GM23248 (cell line): ENCODE measurements at regions not wholly inside any gene's neighbourhood (a gene's known extent, or its start where the extent isn't known, plus 50 kb on each side); places are given as distances from the start of the nearest gene placed in this dataset.

ENCODE experiments used
- DNase-seq: peaks from one replicate; pipeline ENCODE4 v3.0.0-alpha.2; 2015
- H2AFZ ChIP-seq: fragments of 200-600 bp; sonication (generic); 2 replicates; pipeline ENCODE4 v1.6.1; 2016; ENCODE audit warnings: antibody characterized with exemption
- H3F3A ChIP-seq: fragments of 200-600 bp; sonication (generic); 2 replicates; pipeline ENCODE4 v1.6.1; 2016; ENCODE audit warnings: mild to moderate bottlenecking, antibody characterized with exemption, mixed run types; ENCODE audit not compliant: insufficient read depth
- H3K27ac ChIP-seq: fragments of 200-600 bp; sonication (generic); 2 replicates; pipeline ENCODE4 v1.5.1; 2016; ENCODE audit warnings: mild to moderate bottlenecking
- H3K27me3 ChIP-seq: fragments of 200-600 bp; sonication (generic); replicated peaks from 2 replicates; pipeline ENCODE4 v1.6.1; 2016; ENCODE audit warnings: mild to moderate bottlenecking; ENCODE audit not compliant: insufficient read depth
- H3K36me3 ChIP-seq: fragments of 200-600 bp; sonication (generic); 2 replicates; pipeline ENCODE4 v1.6.1; 2016; ENCODE audit warnings: low read depth, mild to moderate bottlenecking
- H3K4me1 ChIP-seq: fragments of 200-600 bp; sonication (generic); 2 replicates; pipeline ENCODE4 v1.6.1; 2016; ENCODE audit warnings: mild to moderate bottlenecking; ENCODE audit not compliant: insufficient read depth
- H3K4me2 ChIP-seq: fragments of 200-600 bp; sonication (generic); one replicate; pipeline ENCODE4 v1.6.1; 2016; ENCODE audit warnings: mild to moderate bottlenecking; ENCODE audit not compliant: unreplicated experiment
- H3K4me3 ChIP-seq: fragments of 200-600 bp; sonication (generic); 2 replicates; pipeline ENCODE4 v1.5.1; 2016; ENCODE audit warnings: mild to moderate bottlenecking
- H3K79me2 ChIP-seq: fragments of 200-600 bp; sonication (generic); 2 replicates; pipeline ENCODE4 v1.6.1; 2016; ENCODE audit warnings: mild to moderate bottlenecking; ENCODE audit not compliant: insufficient read depth
- H3K9ac ChIP-seq: fragments of 200-600 bp; sonication (generic); 2 replicates; pipeline ENCODE4 v1.6.1; 2016; ENCODE audit warnings: mild to moderate bottlenecking
- H3K9me2 ChIP-seq: fragments of 200-600 bp; sonication (generic); 2 replicates; pipeline ENCODE4 v1.6.1; 2016; ENCODE audit warnings: mixed run types, mild to moderate bottlenecking, moderate library complexity; ENCODE audit not compliant: insufficient read depth
- H3K9me3 ChIP-seq: fragments of 200-600 bp; sonication (generic); one replicate; pipeline ENCODE4 v1.6.1; 2017; ENCODE audit warnings: low read depth
- H4K20me1 ChIP-seq: fragments of 200-600 bp; sonication (generic); 2 replicates; pipeline ENCODE4 v1.6.0; 2016; ENCODE audit not compliant: insufficient read depth
- EZH2 ChIP-seq: fragments of 200-600 bp; sonication (generic); IDR thresholded peaks from 2 replicates; pipeline ENCODE4 v1.6.1; 2018; ENCODE audit warnings: antibody characterized with exemption, mild to moderate bottlenecking; ENCODE audit not compliant: insufficient read depth, poor library complexity, severe bottlenecking
- EZH2phosphoT487 ChIP-seq: fragments of 200-600 bp; sonication (generic); IDR thresholded peaks from 2 replicates; pipeline ENCODE4 v1.6.1; 2018; ENCODE audit warnings: antibody characterized with exemption, moderate library complexity, mild to moderate bottlenecking, low read depth; ENCODE audit not compliant: insufficient read depth
- WGBS, 2 experiments: methylation state at CpG; one replicate each; pipeline ENCODE4 v1.1.6; 2015 to 2017; ENCODE audit warnings: low lambda C conversion rate in 2 of 2, low coverage in 1 of 2; ENCODE audit errors: missing lambda C conversion rate in 2 of 2; 5-methylcytosine and 5-hydroxymethylcytosine counted together
- in situ Hi-C: fragments of 300-500 bp; cut with MboI; formaldehyde crosslinking; loops from 2 replicates; pipeline ENCODE4 v1.15.0; 2020

GRCh38 chrX:43559644-43560043 is 96.5 kb upstream of the MAOA start:
- no peak overlapping the region for H3K4me2 ChIP-seq
- no peak for TF ChIP-seq EZH2phosphoT487
- TF ChIP-seq EZH2 = no peak
- H4K20me1 ChIP-seq = no peaks in the 10 kb centered on the region
- no peak overlapping the region for H3K9ac ChIP-seq
- H3K27ac ChIP-seq = no peak overlapping the region
- H3K9me2 ChIP-seq = no peaks in the 10 kb centered on the region
- DNase-seq = peak; percentile 25
- H2AFZ ChIP-seq = no peak overlapping the region
- H3K79me2 ChIP-seq = no peaks in the 10 kb centered on the region
- H3K36me3 ChIP-seq = no peaks in the 10 kb centered on the region
- 0 to 38% methylated on average over 1 to 2 of the region's 2 CpGs for WGBS, 2 experiments
- H3F3A ChIP-seq = no peaks in the 10 kb centered on the region
- no peaks in the 10 kb centered on the region for H3K27me3 ChIP-seq
- no peak overlapping the region for H3K4me3 ChIP-seq
- H3K4me1 ChIP-seq = no peaks in the 10 kb centered on the region
- in situ Hi-C loops = no loop called here
- H3K9me3 ChIP-seq = no peaks in the 10 kb centered on the region

DNA sequence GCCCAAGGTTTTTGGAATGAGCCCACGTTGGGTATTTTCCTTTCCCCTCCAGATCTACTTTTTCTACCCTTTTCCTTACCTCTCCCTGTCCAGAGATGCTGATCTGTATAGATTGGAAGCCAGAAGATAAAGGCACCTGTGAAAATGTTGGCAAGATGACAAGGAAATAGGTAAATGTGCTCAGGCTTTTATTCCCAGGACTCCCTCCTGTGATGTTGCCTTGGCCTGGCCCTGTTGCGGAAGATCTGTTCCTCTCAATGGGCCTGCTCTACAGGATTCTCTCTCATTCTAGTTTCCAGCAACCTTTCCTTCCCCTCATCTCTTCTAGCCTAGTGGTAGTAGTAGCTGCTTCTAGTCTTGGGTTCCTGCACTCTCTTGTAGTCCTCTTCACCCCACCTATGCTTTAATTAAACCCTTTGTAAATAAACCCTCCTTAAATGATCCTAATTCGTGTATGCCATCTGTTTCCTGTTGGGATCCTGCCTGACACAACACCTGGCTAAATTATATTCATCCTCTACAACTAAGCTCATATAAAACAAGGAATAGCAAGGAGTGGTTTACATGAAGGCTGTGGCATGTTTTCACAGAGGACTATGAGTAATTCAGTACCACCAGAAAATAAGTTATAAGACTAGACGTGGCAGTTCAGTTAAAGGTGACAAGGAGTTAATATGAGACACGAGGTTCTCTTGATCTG is 95.7 kb upstream of the MAOA start:
- Histone ChIP-seq H3K27me3 (no peaks in the 10 kb centered on the region), H2AFZ (no peak overlapping the region), H3K9me2 (no peaks in the 10 kb centered on the region), H3K27ac (no peak overlapping the region), H3K4me2 (no peak overlapping the region), H3K9me3 (no peaks in the 10 kb centered on the region), H3K36me3 (no peaks in the 10 kb centered on the region), H3K79me2 (no peaks in the 10 kb centered on the region), H4K20me1 (no peaks in the 10 kb centered on the region), H3K9ac (no peak overlapping the region), H3K4me1 (no peaks in the 10 kb centered on the region), H3F3A (no peaks in the 10 kb centered on the region), H3K4me3 (no peak overlapping the region)
- WGBS, 2 experiments = 46 to 56% methylated on average over 5 of the region's 5 CpGs
- DNase-seq = no peak
- TF ChIP-seq EZH2phosphoT487 (no peak), EZH2 (no peak)
- in situ Hi-C loops = no loop called here

DNA sequence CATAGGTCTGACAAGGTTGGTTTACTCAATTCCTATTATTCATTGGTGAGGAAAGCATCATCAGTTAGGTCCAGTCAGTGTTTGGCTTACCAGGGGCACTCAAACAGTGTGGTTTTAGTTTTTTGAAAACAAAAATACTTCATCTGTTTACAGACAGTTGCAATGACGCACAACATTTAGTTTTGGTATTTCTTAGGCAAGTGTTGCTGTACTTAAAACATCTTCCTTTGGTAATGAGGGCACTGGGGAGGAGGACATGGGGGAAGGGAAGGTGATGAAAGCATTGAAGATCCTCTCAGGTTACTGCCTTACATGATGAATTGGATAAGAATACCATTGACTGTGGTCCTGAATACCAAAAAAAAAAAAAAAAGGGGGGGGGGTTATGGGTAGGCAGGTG is 93.7 kb upstream of the MAOA start:
- Histone ChIP-seq H3K9ac (no peak overlapping the region), H4K20me1 (no peaks in the 10 kb centered on the region), H3K79me2 (no peaks in the 10 kb centered on the region), H3K4me3 (no peak overlapping the region), H2AFZ (no peak overlapping the region), H3K27me3 (no peaks in the 10 kb centered on the region), H3K9me3 (no peaks in the 10 kb centered on the region), H3F3A (no peaks in the 10 kb centered on the region), H3K36me3 (no peaks in the 10 kb centered on the region), H3K4me1 (no peaks in the 10 kb centered on the region), H3K4me2 (no peak overlapping the region), H3K9me2 (no peaks in the 10 kb centered on the region), H3K27ac (no peak overlapping the region)
- 67 to 71% methylated on average over 1 of the region's 1 CpG for WGBS, 2 experiments
- in situ Hi-C loops = no loop called here
- TF ChIP-seq EZH2 (no peak), EZH2phosphoT487 (no peak)
- no peak for DNase-seq

DNA sequence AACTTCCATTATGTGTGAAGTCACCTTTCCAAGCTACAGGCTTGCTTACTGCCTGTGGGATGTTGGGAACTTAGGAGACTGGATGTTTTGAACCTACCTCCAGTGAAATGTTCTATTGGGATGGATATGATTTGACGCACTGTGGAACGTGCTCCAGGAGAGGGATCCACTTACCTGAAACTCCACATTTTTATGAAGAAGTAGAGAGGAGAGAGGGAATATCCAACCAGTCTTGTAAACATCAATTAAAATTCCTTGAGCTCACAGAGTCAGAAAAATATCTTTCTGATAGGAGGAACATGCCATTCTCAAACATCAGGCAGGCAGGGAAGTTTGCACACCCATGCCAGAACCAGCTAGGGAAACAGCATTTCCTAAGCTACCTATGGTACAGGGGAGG is 91.1 kb upstream of the MAOA start:
- DNase-seq = no peak
- no peak overlapping the region for H2AFZ ChIP-seq
- H3K9me3 ChIP-seq = no peaks in the 10 kb centered on the region
- H3K27ac ChIP-seq = no peak overlapping the region
- TF ChIP-seq EZH2phosphoT487 = no peak
- TF ChIP-seq EZH2 = no peak
- H3K79me2 ChIP-seq = no peaks in the 10 kb centered on the region
- H3K4me2 ChIP-seq = no peak overlapping the region
- in situ Hi-C loops = no loop called here
- no peaks in the 10 kb centered on the region for H3K36me3 ChIP-seq
- no peak overlapping the region for H3K4me3 ChIP-seq
- H3K9me2 ChIP-seq = no peaks in the 10 kb centered on the region
- H3K27me3 ChIP-seq = no peaks in the 10 kb centered on the region
- no peaks in the 10 kb centered on the region for H3F3A ChIP-seq
- no peaks in the 10 kb centered on the region for H3K4me1 ChIP-seq
- 85% methylated on average over 2 of the region's 2 CpGs for WGBS, 2 experiments
- no peaks in the 10 kb centered on the region for H4K20me1 ChIP-seq
- no peak overlapping the region for H3K9ac ChIP-seq

GRCh38 chrX:43566170-43566569 is 89.9 kb upstream of the MAOA start:
- no peak for DNase-seq
- no peak overlapping the region for H3K27ac ChIP-seq
- H3F3A ChIP-seq = no peaks in the 10 kb centered on the region
- no peaks in the 10 kb centered on the region for H3K79me2 ChIP-seq
- no peak overlapping the region for H3K9ac ChIP-seq
- no peak overlapping the region for H3K4me2 ChIP-seq
- H3K4me3 ChIP-seq = no peak overlapping the region
- H3K9me3 ChIP-seq = no peaks in the 10 kb centered on the region
- H3K4me1 ChIP-seq = no peaks in the 10 kb centered on the region
- in situ Hi-C loops = no loop called here
- H3K36me3 ChIP-seq = no peaks in the 10 kb centered on the region
- no peak overlapping the region for H2AFZ ChIP-seq
- H3K9me2 ChIP-seq = no peaks in the 10 kb centered on the region
- TF ChIP-seq EZH2 (no peak), EZH2phosphoT487 (no peak)
- H4K20me1 ChIP-seq = no peaks in the 10 kb centered on the region
- H3K27me3 ChIP-seq = no peaks in the 10 kb centered on the region
